AG09319 (cell line): ENCODE measurements at regions not wholly inside any gene's neighbourhood (a gene's known extent, or its start where the extent isn't known, plus 50 kb on each side); places are given as distances from the start of the nearest gene placed in this dataset.

Experiments
- DNase-seq: peaks from one replicate; pipeline ENCODE4 v3.0.0-alpha.2; 2010; ENCODE audit warnings: low read depth; ENCODE audit errors: extremely low read depth
- CTCF ChIP-seq: IDR thresholded peaks from 2 replicates; pipeline ENCODE4 v1.5.1; 2011; ENCODE audit warnings: low read depth, mild to moderate bottlenecking, inconsistent platforms, low read length, moderate library complexity

GRCh38 chr6:22149501-22150367 is 147.1 kb downstream of the PRL start:
- DNase-seq = no peak
- TF ChIP-seq CTCF = no peak

DNA sequence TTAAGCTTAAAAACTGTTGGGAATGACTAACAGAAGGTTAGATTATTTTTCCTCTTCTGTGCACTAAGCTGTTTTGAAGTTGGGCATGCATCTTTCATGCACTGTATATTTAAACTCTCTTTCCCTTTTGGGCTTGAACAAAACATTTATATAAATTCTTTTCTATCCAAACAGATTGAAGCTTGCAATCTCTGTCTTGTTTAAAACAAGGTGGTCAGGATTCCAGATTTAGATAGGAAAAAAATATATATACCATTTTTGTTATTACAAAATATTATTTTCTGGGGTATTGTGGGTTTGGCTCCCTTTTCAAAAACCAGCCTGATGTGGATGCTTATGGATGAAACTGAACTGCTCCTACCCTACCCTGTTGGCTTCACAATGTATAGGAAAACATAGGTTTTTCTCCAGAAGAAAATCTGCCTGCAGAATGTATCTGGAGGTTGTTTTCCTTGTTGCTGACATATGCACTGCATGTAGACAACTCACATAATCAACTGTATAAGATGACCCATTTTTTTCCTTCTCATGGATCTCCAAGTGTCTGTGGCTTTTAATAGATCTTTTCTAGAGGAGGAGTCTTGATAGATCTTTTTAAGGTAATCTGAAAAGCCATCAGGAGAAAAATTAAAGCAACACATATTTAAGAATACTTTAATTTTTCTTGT is 146.3 kb downstream of the PRL start:
- no peak for TF ChIP-seq CTCF
- no peak for DNase-seq

GRCh38 chr6:22151892-22152291 is 144.9 kb downstream of the PRL start:
- no peak for DNase-seq
- TF ChIP-seq CTCF = no peak

GRCh38 chr6:22152841-22153240 is 144.0 kb downstream of the PRL start:
- no peak for DNase-seq
- no peak for TF ChIP-seq CTCF

DNA sequence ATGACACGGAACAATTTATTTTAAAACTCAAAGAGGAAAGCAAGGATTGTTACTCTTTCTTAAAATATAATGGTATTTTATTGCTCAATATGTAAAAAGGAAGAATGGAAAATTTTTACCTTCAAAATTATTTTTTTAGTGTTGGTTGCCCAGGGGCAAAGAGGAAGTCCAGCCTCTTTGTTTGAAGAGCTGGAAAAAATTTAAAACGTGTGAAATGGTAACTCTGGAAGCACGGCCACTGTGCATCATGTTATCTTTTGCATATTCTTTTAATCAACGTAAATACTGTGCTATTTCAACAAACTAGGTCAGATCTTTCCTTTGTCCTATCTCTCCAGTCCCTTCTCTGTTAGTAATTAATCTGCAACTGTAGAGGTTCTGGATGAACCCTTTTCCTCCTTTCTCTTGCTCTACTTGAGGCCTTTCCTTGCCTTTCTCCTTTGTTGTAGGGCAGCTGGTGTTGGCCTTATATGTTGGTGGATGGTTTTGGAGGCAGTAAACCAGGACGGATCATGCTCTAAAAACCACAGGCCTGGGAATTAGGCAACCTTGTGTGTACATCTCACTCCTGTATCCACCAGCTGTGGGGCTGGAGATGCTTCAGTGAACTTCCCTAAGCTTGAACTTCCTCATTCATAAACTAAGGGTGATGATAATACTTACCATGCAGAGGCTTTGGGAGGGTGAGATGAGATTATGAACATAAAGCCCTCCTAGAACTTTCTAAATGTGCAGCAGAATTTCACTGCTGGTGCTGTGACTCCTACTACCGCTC is 143.3 kb downstream of the PRL start:
- no peak for DNase-seq
- no peak for TF ChIP-seq CTCF

DNA sequence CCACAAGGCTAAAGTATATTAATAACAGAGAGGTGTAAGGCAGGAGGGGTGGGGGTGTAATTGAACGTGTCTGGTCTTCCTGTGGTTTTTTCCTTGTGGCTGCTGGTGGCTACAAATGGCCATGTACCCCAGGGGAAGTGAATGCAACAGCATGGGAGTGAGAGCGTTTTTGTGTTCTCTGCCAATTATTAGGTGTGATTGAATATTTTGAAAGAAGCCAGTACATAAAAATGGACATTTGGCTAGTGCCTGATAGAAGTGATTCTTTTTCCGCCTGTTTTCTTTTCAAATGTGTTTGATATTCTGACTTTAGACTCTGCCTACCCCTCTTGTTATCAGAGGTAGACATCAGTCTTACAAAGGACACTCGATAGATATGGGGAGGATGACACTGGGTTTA is 141.3 kb downstream of the PRL start:
- DNase-seq = no peak
- TF ChIP-seq CTCF = no peak
